ENCODE measurements at regions not wholly inside any gene's neighbourhood (a gene's known extent, or its start where the extent isn't known, plus 50 kb on each side); places are given as distances from the start of the nearest gene placed in this dataset.
"Not testable (repeated sequence)": the region's sequence is repeated elsewhere in the genome, so short reads cannot be mapped to it uniquely, and the experiment has no call there.

DNA sequence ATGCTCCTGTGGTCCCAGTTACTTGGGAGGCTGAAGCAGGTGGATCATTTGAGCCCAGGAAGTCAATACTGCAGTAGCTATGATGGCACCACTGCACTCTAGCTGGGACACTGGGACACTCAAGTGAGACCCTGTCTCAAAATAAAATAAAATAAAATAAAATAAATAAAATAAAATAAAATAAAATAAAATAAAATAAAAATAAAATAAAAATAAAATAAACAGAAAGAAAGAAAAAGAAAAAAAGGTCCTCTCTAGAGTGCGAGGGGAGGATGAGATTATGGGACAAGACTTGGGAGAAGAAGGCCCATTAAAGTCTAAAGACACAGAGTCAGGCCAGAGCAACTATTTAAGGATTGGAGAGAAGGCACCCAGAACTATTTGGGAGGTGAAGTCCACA lies 172.5 kb downstream of the IER5 start:
- DNase-seq: no peak

DNA sequence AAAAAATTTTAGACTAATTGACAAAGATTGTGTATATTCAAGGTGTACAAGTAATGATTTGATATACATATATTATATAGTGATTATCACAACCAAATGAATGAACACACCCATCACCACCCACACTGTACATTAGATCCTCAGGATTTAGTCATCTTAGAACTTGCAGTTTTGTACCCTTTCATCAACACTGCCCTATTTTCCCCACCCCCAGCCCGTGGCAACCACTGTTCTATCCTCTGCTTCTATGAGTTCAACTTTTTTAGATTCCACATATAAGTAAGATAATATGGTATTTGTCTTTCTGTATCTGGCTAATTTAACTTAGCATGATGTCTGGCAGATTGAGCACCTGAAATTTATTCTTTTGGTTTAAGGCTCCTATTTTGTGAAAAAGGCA lies 173.6 kb downstream of the IER5 start:
- DNase-seq: no peak

DNA sequence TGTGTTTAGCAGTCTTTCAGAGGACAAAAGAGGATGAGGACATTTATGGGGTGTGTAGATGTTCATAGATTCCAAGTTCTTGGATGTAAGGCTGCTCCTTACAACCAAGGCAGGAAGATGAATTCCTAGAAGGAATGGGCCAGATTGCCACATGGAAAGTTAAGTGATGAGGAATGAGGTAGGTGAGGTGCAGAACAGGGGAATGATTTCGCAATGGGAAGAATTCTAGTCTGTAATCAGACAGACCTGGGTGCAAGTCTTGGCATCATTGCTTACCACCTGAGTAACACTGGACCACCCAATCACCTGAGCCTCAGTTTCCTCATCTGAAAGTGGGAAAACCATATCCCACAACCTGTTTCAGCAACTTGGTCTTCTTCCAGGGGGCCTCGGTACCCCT lies 174.9 kb downstream of the IER5 start:
- no peak for DNase-seq

DNA sequence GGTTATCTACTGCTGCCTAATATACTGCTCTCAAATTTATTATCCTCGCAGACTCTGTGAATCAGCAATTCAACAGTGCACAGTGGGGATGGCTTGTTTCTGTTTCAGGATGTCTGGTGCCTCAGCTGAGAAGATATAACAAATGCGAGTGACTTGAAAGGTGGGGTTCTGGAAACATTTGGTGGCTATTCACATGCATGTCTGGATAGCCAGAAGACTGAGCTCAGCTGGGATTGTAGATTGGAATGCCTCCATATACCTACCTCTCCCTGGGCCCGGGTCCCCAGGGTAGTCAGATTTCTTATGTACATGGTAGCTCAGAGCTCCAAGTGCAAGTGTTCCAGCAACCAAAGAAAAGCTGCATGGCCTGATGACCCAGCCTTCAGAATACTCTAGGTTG lies 176.3 kb downstream of the IER5 start:
- no peak for DNase-seq

DNA sequence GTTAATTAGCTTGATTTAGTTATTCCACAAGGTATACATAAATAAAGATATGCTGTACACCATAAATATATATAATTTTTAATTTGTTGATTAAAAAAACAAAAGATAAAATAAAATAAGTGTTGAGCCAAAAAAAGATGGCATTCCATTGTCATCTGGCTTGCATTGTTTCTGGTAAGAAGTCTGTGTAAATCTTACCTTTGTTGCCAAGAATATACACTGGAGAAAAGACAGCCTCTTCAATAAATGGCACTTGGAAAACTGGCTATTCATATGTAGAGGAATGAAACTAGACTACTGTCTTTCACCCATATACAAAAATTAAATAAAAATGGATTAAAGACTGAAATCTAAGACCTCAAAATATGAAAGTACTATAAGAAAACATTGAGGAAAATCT lies 196.5 kb downstream of the IER5 start:
- no peak for DNase-seq

DNA sequence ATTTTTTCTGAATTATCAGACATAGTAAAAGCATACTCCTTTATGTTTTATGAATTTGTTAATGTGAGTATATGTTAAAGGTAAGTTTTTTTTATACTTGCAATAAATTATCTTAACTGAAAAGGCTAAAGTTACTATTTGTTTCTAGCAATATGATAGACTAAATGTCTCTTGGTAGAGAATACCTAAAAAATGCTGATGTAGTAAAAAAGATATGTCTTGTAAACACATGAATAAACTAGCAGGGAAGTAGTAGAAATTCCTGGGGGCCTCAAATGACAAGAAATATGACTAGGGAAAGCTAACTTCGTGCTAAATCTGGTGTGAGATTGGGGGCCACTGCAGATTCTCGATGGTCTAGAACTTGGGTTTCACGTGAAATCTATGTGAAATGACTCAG lies 188.1 kb upstream of the CACNA1E start:
- no peak for DNase-seq

DNA sequence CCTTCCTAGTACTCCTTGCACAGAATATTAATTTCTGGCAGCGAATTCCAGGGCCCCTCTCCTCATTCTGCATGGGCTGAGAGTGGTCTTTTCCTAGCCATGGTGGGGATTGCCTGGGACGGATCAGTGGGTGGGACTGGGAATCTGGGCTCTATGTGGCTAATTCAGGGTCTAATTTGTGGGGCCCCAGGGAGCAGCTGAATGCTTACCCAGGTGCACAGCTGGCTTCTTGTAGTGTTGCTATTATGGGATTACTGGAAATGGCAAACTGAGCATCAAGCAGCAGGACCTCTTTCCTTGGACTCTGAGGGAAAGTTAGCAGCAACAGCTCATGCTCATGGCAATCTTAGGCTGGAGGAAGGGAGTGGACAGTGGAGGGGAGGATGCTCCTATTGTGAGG lies 187.1 kb upstream of the CACNA1E start:
- DNase-seq: no peak

DNA sequence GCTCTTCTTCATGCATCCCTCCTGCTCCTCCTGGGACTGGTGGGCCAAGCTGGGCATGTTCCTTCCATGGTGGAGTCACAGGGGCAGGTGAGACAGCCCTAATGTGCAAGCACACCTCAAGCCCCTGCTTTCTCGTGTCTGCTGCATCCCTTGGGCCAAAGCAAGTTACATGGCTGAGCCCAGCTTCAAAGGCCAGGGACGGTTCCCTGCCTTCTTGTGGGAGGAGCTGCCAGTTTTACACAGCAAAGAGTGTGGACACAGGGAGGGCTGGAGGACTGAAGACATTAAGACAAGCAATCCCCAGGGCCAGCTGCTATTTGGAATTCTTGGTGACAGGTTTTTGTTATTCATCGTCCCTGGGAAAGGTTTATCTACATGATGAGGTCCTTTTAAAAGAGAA lies 175.2 kb upstream of the CACNA1E start:
- no peak for DNase-seq

DNA sequence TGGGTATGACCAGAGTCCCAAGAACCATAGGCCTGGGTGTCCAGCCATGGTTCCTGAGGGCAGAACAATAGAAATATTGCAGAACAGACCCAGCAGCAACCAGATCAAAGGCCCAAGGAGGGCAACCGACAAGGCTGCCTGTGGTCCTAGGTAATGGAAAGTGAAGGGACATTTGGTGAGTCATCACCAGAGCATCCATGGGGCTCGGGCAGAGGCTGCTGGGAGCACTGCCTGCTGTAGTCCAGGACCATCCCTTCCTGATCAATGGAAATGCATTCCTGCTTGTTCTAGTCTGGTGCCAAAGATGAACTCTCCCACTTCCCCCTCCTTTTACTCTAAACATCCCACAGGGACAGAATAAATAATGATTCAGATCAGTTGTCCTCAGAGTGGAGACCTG lies 172.8 kb upstream of the CACNA1E start:
- no peak for DNase-seq

DNA sequence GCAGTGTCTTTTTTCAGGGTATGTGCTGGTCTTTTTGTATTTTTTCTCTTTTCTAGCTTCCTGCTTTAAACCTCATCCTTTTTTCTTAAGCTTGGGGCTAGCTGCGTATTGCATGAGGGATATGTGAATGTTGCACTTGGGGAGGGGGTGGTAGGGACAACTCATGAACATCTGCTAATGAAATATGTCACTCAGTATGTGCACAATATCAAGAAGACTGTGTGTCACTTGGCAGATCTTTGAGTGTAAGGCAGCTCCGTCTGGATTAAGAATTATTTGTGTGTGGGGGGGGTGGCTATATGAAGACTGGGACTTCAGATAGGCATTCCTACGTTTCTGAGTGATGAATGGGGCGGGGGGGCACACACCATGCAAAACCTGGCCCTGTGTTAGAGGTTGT lies 170.4 kb upstream of the CACNA1E start:
- no peak for DNase-seq

DNA sequence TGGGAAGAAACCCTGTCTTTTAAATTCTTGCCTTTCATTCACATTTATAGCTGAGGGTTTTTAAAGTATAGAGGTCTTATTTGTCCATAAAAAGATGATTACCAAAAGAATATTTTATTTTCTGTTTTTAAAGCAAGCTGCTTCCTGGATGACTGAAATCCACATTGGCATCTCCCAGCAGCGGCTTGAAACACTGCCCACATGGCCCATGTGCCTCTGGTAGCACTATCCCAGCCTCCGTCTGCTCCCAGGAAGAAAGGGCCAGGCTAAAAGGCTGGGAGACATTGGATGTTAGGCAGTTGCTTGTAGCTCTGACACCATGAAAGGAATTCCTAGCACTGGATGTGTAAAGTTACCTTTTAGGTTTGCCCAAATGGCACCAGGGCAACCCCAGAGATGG lies 169.9 kb upstream of the CACNA1E start:
- no peak for DNase-seq

DNA sequence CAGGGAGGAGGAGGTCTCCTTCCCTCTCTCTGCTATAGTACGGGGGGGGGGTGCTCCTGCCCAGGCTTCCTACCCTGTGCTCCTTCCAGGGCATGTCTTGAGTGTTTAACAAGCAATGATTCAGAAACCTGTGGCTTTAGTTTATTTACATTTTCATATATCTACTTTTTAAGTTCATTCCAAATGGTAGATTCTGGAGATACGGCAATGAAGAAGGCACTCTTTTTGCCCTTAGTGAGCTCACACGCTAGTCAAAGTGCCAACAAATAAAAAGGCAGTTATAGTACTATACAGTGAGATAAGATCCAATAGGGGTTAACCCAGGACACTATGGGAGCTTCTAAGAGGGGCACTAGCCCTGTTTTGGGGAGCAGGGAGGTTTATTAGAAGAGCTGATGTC lies 169.3 kb upstream of the CACNA1E start:
- no peak for DNase-seq

DNA sequence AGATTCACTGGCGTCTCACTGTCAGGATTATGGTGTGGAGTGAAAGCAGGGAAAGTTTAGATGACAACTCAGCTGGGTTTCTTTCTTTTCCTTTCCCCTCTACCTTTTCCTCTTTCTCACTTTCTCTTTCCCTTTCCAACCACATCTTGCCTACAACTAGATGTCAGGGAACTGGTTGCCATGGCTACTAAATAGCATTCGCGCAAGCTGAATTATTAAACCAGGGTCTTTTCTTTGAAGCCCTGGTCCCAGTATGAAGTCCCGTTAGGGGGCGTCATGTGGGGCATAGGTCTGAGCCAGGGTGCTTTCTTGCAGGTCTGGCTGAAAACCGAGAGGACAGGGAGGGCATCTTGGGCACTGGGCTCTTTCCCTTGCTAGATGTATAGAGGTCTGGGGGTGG lies 168.4 kb upstream of the CACNA1E start:
- DNase-seq: no peak

DNA sequence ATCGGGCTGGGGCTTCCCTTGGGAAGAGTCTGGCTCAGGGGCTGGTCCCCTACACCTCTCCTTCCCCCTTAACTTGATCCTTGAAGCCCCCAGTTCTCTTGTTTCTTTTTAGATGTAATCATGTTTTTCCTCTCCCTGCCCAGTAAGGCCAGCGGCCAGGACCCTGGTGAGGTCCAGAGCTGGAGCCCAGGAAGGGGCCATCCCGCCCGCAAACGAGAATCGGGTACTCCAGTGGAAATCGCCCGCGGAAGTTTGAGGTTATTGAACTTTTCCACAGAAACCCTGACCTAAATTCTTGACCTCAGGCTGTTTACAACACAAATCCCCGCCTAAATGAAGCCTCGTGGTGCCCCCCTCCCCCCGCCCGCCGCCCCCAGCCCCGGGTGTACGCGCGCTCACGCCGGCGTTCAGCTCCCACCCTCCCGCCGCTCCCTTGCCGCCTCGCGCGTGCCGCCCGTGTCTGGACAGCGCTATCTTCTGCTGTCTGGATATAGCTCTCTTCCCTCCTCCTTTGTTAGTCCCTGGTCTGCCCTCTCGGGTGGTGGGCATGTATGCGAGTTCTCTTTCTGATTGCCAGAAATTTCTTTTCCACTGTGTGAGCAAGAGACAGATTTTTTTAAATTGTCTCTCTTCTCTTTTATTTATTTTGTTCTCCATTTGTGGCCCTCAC lies 165.9 kb upstream of the CACNA1E start:
- DNase-seq: no peak

DNA sequence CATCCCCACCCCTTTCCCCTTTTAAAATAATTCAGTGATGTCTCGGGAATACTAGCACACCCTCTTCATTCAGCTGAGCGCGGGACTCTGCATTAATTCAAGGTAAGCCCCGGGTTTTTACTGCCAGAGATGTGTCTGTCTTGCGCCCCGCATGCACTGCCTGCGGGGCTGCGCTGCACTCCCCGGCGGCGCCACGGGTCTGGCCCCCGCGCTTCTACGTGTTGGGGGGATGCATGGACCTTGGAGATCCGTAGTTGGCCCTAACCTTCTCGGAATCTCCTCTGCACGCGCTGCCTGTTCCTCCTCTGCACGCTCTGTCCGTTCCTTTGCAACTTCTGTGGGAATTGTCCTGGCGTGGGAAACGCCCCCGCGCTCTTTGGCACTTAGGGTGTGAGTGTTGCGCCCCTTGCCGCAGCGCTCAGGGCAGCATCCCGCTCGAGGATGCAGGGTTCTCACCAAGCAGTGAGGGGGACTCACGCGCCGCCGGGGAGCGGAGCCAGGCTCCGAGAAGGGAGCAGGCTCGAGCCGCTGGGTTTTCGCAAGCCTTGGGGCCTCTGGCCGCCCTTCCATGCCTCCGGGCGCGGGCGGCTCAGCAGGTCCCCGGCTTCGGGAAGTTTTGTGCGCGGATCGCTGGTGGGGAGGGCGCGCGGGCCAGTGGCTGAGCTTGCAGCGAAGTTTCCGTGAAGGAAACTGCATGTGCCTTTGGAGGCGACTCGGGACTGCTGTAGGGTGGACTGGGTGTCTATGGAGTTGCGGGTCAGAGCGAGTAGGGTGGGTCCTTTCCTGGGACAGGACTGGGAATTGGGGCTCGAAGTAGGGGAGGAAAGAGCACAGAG lies 165.1 kb upstream of the CACNA1E start:
- no peak for DNase-seq

DNA sequence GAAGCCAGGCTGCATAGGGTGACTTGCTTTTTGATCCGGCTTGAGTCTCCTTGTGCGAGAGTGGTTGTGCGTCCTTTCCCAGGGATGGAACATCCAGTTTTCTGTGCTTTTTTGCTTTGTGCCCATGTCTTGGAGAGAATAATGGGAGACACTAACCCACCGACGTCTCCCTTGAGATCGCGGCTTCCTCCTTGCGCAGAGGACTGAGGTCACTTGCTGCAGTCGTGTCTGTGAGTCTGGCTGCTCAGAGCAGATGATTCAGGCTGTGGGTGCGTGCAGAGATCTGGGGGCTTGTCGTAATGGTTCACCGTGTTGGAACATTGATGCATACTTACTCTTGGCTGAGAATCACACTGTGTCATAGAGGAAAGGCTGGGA lies 164.5 kb upstream of the CACNA1E start:
- no peak for DNase-seq

DNA sequence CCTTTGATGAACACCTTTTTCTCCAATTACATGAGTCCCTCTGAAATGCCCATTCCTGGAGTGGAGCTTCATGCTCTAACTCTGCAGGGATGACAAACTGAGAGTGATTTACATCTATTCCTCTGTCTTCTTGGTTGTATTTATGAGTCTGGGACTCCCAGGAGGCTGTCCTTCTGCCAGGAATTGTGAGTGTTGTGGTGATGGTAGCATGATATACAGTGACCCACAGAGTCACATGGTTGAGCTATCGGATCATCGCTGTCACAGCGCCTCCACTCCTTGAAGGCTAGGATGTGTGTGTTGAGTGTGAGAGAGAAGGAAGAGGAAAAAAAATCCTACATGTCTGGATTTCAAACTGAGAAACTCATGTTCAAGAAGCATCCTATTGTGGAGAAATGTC lies 163.4 kb upstream of the CACNA1E start:
- DNase-seq: no peak

DNA sequence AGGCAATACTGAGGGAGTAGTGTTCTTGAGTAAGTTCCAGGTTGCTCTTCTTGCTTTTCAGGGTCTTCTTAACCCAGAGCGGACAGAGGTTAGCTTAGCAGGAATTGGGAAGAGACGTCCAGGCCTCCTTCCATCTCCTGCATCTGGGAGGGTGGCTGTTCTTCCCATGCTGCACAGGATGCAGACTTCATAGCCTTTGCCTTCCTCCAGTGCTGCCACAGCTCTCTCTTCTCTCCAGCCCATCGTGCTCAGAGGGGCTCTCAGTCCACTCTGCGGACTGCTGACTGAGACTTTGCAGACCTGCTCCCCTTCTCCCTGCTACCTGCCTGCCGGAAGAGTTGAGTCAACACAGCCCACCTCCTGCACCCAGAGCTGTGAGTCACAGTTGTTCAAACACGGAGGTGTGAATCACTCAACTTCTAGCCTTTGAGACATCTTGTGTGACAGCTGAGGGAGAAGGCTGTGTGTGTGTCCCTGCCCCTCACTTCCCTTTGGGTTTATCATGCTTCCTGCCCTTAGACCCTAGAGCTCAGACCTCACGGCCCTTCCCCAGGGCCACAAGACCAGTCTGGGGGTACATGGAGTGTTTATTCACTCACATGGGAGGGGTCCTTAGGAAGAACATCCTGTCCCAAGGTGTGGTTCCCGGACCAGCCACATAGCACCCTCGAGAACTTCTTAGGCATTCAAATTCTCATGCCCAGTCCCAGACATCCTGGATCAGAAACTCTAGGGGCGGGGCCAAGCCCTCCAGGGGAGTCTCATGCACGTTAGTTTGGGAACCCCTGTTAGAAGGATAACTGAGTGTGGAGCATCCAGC lies 158.3 kb upstream of the CACNA1E start:
- DNase-seq: peak; percentile 25 to 36

DNA sequence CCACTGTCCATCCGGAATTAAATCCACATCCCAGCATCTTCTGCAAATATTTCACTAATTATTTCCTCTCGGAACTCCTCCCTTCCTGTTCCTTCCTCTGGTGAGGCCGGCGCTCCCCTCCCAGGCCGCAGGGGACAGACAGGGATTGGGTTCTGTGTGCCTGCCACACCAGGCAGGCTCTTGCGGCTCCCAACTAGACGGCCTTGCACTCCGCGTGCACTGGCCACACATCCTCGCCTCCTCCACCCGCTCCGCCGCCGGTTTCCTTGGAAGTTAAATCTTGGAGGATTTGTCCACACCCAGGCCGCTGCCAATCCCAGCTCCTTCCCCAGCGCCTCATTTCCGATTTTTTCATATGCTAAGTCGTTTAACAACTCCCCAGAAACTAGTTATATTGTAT lies 157.6 kb upstream of the CACNA1E start:
- not testable (repeated sequence) for DNase-seq

DNA sequence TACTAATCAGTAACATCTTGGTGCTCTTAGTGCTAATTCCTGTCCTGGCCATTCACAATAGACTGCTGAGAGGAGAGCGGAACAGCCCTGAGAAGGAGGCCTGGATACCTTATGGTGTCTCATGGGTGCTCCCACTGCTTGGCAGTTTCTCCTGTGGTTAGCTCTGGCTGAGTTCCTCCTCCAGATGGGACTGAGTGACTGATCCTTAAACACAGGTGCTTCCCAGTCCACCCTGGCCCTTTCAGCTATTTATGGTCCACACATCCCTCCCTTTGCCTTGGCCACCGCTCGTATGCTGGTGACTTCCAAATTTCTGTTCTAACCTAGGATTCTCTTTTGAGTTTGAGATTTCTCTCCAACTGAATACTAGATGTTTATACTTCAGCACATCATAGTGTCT lies 157.0 kb upstream of the CACNA1E start:
- no peak for DNase-seq

DNA sequence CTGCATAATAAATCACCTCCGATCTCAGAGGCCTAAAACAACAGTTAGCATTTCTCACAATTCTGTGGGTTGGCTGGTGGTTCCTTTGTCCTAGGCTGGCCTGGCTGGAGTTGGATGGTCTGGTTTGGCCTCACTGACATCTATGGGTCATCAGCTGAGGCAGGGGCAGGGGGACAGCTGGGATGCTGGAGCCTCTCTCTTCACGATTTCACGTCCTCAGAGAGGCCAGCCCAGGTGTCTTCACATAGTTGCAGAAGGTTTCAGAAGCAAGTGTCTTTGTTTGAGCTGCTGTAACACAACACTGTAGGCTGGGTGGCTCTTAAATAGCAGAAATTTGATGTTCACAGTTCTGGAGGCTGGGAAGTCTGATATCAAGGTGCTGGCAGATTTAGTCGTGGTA lies 155.5 kb upstream of the CACNA1E start:
- no peak for DNase-seq

DNA sequence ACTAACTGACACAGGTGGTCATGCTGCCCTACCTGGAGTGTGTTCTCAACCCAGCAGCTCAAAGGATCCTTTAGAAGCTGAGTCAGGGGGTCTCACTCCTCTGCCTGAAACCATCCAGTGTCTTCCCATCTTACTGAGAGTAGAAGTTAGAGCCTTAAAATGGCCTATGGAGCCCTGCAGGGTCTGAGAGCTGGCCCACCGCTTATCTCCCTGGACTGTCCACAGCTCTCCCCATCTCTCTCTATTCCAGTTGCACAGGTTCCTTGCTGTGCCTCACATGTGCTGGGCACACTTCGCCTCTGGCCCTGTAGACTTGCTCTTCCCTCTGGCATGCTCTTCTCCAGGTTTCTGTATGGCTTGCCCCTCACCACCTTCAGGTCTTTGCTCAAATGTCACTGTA lies 148.6 kb upstream of the CACNA1E start:
- DNase-seq: no peak

DNA sequence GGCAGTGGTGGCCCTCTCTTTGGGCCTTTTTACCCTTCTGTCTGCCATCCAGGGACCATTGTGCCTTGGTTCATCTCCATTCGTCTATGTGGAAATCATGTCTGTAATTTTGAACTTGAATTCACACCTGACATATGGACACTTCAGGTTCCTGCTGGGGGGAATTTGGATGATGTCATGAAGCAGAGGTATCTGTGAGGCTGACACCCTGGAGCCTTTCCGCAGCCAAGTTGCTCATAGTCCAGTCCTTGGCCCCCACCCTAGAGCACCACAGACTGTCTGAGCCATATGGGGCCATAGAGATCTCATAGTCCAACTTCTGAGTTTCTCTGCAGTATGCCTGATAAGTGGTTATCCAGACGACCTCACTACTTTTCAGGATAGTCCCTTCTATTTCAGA lies 147.7 kb upstream of the CACNA1E start:
- no peak for DNase-seq

DNA sequence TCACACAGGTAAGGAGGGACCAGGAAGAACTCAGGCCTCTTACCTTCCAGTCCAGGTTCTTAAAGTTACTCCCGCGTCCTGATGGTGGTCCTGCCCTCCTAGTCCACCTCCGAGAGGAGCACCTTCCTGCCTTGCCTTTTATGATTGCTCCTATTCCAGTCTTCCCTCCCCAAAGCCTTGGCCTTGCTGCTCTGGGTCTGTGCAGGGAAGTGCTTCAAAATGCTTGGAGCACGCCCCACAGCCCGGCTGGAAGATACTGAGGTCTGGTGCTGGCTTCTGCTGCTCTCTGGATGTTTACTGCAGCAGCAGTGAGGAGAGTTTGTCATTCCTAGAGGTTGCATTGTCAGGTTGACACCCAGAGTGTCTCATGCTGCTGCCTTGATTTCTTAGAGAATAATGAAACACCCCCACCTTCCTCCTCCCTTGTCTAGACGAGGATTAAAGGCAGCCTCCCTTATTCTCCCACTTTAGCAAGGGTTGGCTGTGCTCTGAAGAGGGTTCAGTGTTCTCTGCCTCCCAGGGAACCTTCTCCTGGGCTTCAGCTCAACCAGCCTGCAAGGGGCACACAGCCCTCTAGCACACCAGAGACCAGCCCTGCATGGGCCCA lies 142.2 kb upstream of the CACNA1E start:
- no peak for DNase-seq
